ENCODE measurements at regions not wholly inside any gene's neighbourhood (a gene's known extent, or its start where the extent isn't known, plus 50 kb on each side); places are given as distances from the start of the nearest gene placed in this dataset.

DNA sequence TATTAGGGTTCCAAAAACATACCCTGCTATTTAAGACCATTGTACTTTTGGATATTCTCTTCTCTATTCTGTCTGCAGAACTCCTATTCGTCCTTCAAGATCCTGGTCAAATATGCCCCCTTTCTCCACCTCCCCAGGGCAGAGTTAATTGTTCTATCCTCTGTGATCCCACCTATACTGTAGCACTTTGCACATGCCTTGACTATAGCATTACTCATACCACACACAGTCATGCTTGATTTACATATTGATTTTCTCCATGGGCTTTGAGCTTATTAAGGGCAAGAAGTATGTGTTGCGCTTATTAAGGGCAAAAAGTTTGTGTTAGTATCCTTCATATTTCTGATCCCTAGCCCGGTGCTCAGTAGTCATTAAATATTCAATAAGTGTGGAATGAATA lies 263.7 kb upstream of the CADM1 start:
- Mint-ChIP-seq H3K4me3 (ENCODE audit: unreplicated experiment) (peak overlapping the region; percentile 37), H3K27ac (ENCODE audit: unreplicated experiment) (peak overlapping the region; percentile 40), H3K9me3 (ENCODE audit: unreplicated experiment) (peaks cover 3% of the 10 kb centered on the region), H3K36me3 (ENCODE audit: unreplicated experiment) (no peaks in the 10 kb centered on the region), H3K27me3 (ENCODE audit: unreplicated experiment) (peaks cover 4% of the 10 kb centered on the region), H3K4me1 (ENCODE audit: low read depth, unreplicated experiment) (peaks cover 23% of the 10 kb centered on the region)
- no peak for TF ChIP-seq CTCF (IDR thresholded peaks at IDR 0.05; ENCODE audit: partially characterized antibody, unreplicated experiment)
- DNase-seq = no peak

DNA sequence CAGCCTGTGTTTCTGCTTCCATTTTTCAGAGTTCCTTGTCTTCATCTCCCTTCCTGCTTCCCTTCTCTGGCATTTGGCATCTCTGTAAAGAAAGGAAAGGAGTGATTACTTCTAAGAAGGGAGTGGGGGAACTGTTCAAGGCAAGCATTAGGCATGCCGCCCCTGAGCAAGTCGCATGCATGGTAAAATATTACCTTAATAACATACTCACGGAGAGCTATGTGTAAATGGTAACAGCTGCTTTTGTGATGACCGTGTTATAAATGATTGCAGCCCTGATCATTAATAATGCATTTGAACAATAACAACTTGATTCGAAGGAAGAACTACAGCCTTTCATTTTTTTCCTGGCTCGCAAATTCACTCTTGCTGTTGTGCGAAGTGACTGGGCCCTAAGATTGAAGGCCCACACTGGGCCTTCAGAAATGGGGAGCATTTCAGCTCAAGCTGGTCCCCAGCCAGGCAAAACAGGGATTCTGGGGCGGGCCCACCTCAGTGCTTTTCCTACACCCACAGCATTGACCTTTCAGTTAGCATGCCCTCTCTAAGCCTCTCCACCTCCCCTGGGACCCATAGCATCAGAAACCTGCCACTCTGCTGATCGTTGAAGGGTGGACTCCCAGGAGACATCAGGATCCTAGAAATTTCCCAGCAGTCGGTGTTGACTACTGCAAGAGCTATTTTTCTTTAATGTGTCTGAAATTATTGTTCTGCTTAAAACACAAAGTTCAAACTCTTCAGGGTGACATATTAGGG lies 263.0 kb upstream of the CADM1 start:
- Mint-ChIP-seq H3K4me1 (ENCODE audit: low read depth, unreplicated experiment) (peaks cover 23% of the 10 kb centered on the region), H3K9me3 (ENCODE audit: unreplicated experiment) (peaks cover 3% of the 10 kb centered on the region), H3K27me3 (ENCODE audit: unreplicated experiment) (peaks cover 4% of the 10 kb centered on the region), H3K27ac (ENCODE audit: unreplicated experiment) (no peak overlapping the region), H3K4me3 (ENCODE audit: unreplicated experiment) (peak overlapping the region; percentile 50), H3K36me3 (ENCODE audit: unreplicated experiment) (no peaks in the 10 kb centered on the region)
- no peak for TF ChIP-seq CTCF (IDR thresholded peaks at IDR 0.05; ENCODE audit: partially characterized antibody, unreplicated experiment)
- no peak for DNase-seq

- peaks cover 4% of the 10 kb centered on the region for H3K27me3 Mint-ChIP-seq (ENCODE audit: unreplicated experiment)
- DNase-seq = no peak
- H3K4me3 Mint-ChIP-seq (ENCODE audit: unreplicated experiment) = no peak overlapping the region
- peaks cover 23% of the 10 kb centered on the region for H3K4me1 Mint-ChIP-seq (ENCODE audit: low read depth, unreplicated experiment)
- no peak for TF ChIP-seq CTCF (IDR thresholded peaks at IDR 0.05; ENCODE audit: partially characterized antibody, unreplicated experiment)
- H3K36me3 Mint-ChIP-seq (ENCODE audit: unreplicated experiment) = no peaks in the 10 kb centered on the region
- H3K9me3 Mint-ChIP-seq (ENCODE audit: unreplicated experiment) = peaks cover 3% of the 10 kb centered on the region
- H3K27ac Mint-ChIP-seq (ENCODE audit: unreplicated experiment) = no peak overlapping the region
Observed at GRCh38 chr11:115766561-115766960, 262.3 kb upstream of the CADM1 start.

DNA sequence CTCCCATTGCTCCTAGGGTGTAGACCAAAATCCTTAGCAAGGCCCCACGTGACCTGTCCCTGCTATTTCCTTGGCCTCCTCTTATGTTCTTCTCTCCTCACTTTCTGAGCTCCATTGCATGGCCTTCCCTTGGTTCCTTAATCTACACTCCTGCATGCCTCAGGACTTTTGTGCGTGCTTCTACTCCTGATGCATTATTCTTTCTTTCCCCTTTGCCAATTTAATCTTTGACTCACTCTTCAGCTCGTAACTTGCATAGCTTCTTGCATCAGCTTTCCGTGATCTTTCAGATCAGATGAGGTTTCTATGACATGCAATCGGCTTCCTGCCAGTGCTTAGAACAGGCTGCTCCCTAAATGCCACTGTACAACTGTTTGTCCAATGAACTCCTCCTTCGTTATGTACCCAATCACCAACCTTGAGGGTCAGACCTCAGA lies 261.6 kb upstream of the CADM1 start:
- H3K36me3 Mint-ChIP-seq (ENCODE audit: unreplicated experiment) = no peaks in the 10 kb centered on the region
- DNase-seq = no peak
- H3K4me3 Mint-ChIP-seq (ENCODE audit: unreplicated experiment) = no peak overlapping the region
- no peaks in the 10 kb centered on the region for H3K27me3 Mint-ChIP-seq (ENCODE audit: unreplicated experiment)
- no peak overlapping the region for H3K27ac Mint-ChIP-seq (ENCODE audit: unreplicated experiment)
- H3K4me1 Mint-ChIP-seq (ENCODE audit: low read depth, unreplicated experiment) = peaks cover 23% of the 10 kb centered on the region
- peaks cover 3% of the 10 kb centered on the region for H3K9me3 Mint-ChIP-seq (ENCODE audit: unreplicated experiment)
- TF ChIP-seq CTCF (IDR thresholded peaks at IDR 0.05; ENCODE audit: partially characterized antibody, unreplicated experiment) = no peak

GRCh38 chr11:115764176-115764575 lies 260.0 kb upstream of the CADM1 start:
- Mint-ChIP-seq H3K36me3 (ENCODE audit: unreplicated experiment) (no peaks in the 10 kb centered on the region), H3K4me1 (ENCODE audit: low read depth, unreplicated experiment) (peaks cover 23% of the 10 kb centered on the region), H3K4me3 (ENCODE audit: unreplicated experiment) (no peak overlapping the region), H3K27ac (ENCODE audit: unreplicated experiment) (no peak overlapping the region), H3K27me3 (ENCODE audit: unreplicated experiment) (peaks cover 2% of the 10 kb centered on the region), H3K9me3 (ENCODE audit: unreplicated experiment) (peaks cover 5% of the 10 kb centered on the region)
- no peak for DNase-seq
- TF ChIP-seq CTCF (IDR thresholded peaks at IDR 0.05; ENCODE audit: partially characterized antibody, unreplicated experiment) = no peak
